ENCODE measurements at regions not wholly inside any gene's neighbourhood (a gene's known extent, or its start where the extent isn't known, plus 50 kb on each side); places are given as distances from the start of the nearest gene placed in this dataset.

- H3K9me3 ChIP-seq (ENCODE audit: control insufficient read depth in 2 of 2, low read length in 2 of 2) = no peaks in the 10 kb centered on the region
- no peak overlapping the region for H3K9ac ChIP-seq (ENCODE audit: low read depth in 1 of 2, low read length in 2 of 2)
- no peaks in the 10 kb centered on the region for H3K27me3 ChIP-seq (ENCODE audit: control insufficient read depth in 2 of 2, insufficient read depth in 2 of 2, low read length in 2 of 2)
- no peaks in the 10 kb centered on the region for H3K36me3 ChIP-seq (ENCODE audit: control insufficient read depth in 2 of 2, insufficient read depth in 2 of 2, low read length in 2 of 2)
- H3K27ac ChIP-seq (ENCODE audit: low read depth in 2 of 2, low read length in 2 of 2) = no peak overlapping the region
- peaks cover 0 to 7% of the 10 kb centered on the region in 2 donors for H3K4me1 ChIP-seq (ENCODE audit: control insufficient read depth in 2 of 2, insufficient read depth in 2 of 2, low read length in 2 of 2)
- no peak overlapping the region for H3K4me3 ChIP-seq (ENCODE audit: low read length in 2 of 2)
These were observed 84.4 kb upstream of the TNS3 start for GRCh38 chr7:47666164-47666862.

- Histone ChIP-seq H3K4me1 (ENCODE audit: control insufficient read depth in 2 of 2, insufficient read depth in 2 of 2, low read length in 2 of 2) (peaks cover 0 to 7% of the 10 kb centered on the region in 2 donors), H3K9ac (ENCODE audit: low read depth in 1 of 2, low read length in 2 of 2) (no peak overlapping the region), H3K27ac (ENCODE audit: low read depth in 2 of 2, low read length in 2 of 2) (no peak overlapping the region), H3K4me3 (ENCODE audit: low read length in 2 of 2) (no peak overlapping the region), H3K36me3 (ENCODE audit: control insufficient read depth in 2 of 2, insufficient read depth in 2 of 2, low read length in 2 of 2) (no peaks in the 10 kb centered on the region), H3K27me3 (ENCODE audit: control insufficient read depth in 2 of 2, insufficient read depth in 2 of 2, low read length in 2 of 2) (no peaks in the 10 kb centered on the region), H3K9me3 (ENCODE audit: control insufficient read depth in 2 of 2, low read length in 2 of 2) (no peaks in the 10 kb centered on the region)
These were observed 82.8 kb upstream of the TNS3 start for GRCh38 chr7:47664650-47665195.

- Histone ChIP-seq H3K36me3 (ENCODE audit: control insufficient read depth in 2 of 2, insufficient read depth in 2 of 2, low read length in 2 of 2) (no peaks in the 10 kb centered on the region), H3K27ac (ENCODE audit: low read depth in 2 of 2, low read length in 2 of 2) (no peak overlapping the region), H3K4me1 (ENCODE audit: control insufficient read depth in 2 of 2, insufficient read depth in 2 of 2, low read length in 2 of 2) (peaks cover 0 to under 1% of the 10 kb centered on the region in 2 donors), H3K9me3 (ENCODE audit: control insufficient read depth in 2 of 2, low read length in 2 of 2) (no peaks in the 10 kb centered on the region), H3K27me3 (ENCODE audit: control insufficient read depth in 2 of 2, insufficient read depth in 2 of 2, low read length in 2 of 2) (no peaks in the 10 kb centered on the region), H3K9ac (ENCODE audit: low read depth in 1 of 2, low read length in 2 of 2) (no peak overlapping the region), H3K4me3 (ENCODE audit: low read length in 2 of 2) (no peak overlapping the region)
These were observed 81.9 kb upstream of the TNS3 start for GRCh38 chr7:47663851-47664250.

- no peaks in the 10 kb centered on the region for H3K27me3 ChIP-seq (ENCODE audit: control insufficient read depth in 2 of 2, insufficient read depth in 2 of 2, low read length in 2 of 2)
- no peak overlapping the region for H3K4me3 ChIP-seq (ENCODE audit: low read length in 2 of 2)
- no peak overlapping the region for H3K27ac ChIP-seq (ENCODE audit: low read depth in 2 of 2, low read length in 2 of 2)
These were observed 81.3 kb upstream of the TNS3 start for GRCh38 chr7:47663213-47663612.

GRCh38 chr7:47661051-47661714 is 79.3 kb upstream of the TNS3 start:
- H3K4me1 ChIP-seq (ENCODE audit: control insufficient read depth in 2 of 2, insufficient read depth in 2 of 2, low read length in 2 of 2) = no peaks in the 10 kb centered on the region
- H3K9ac ChIP-seq (ENCODE audit: low read depth in 1 of 2, low read length in 2 of 2) = no peak overlapping the region
- no peak overlapping the region for H3K4me3 ChIP-seq (ENCODE audit: low read length in 2 of 2)
- no peaks in the 10 kb centered on the region for H3K9me3 ChIP-seq (ENCODE audit: control insufficient read depth in 2 of 2, low read length in 2 of 2)
- H3K36me3 ChIP-seq (ENCODE audit: control insufficient read depth in 2 of 2, insufficient read depth in 2 of 2, low read length in 2 of 2) = no peaks in the 10 kb centered on the region
- H3K27ac ChIP-seq (ENCODE audit: low read depth in 2 of 2, low read length in 2 of 2) = no peak overlapping the region
- H3K27me3 ChIP-seq (ENCODE audit: control insufficient read depth in 2 of 2, insufficient read depth in 2 of 2, low read length in 2 of 2) = no peaks in the 10 kb centered on the region

More at GRCh38 chr7:47663213-47663612, 81.3 kb upstream of the TNS3 start:
- Histone ChIP-seq H3K9ac (ENCODE audit: low read depth in 1 of 2, low read length in 2 of 2) (no peak overlapping the region), H3K36me3 (ENCODE audit: control insufficient read depth in 2 of 2, insufficient read depth in 2 of 2, low read length in 2 of 2) (no peaks in the 10 kb centered on the region), H3K4me1 (ENCODE audit: control insufficient read depth in 2 of 2, insufficient read depth in 2 of 2, low read length in 2 of 2) (no peaks in the 10 kb centered on the region), H3K9me3 (ENCODE audit: control insufficient read depth in 2 of 2, low read length in 2 of 2) (no peaks in the 10 kb centered on the region)

- Histone ChIP-seq H3K4me3 (ENCODE audit: low read length in 2 of 2) (no peak overlapping the region), H3K9me3 (ENCODE audit: control insufficient read depth in 2 of 2, low read length in 2 of 2) (no peaks in the 10 kb centered on the region), H3K36me3 (ENCODE audit: control insufficient read depth in 2 of 2, insufficient read depth in 2 of 2, low read length in 2 of 2) (no peaks in the 10 kb centered on the region), H3K9ac (ENCODE audit: low read depth in 1 of 2, low read length in 2 of 2) (no peak overlapping the region), H3K27ac (ENCODE audit: low read depth in 2 of 2, low read length in 2 of 2) (no peak overlapping the region), H3K27me3 (ENCODE audit: control insufficient read depth in 2 of 2, insufficient read depth in 2 of 2, low read length in 2 of 2) (no peaks in the 10 kb centered on the region), H3K4me1 (ENCODE audit: control insufficient read depth in 2 of 2, insufficient read depth in 2 of 2, low read length in 2 of 2) (no peaks in the 10 kb centered on the region)
These were observed 78.0 kb upstream of the TNS3 start for GRCh38 chr7:47659664-47660462.

GRCh38 chr7:47658886-47659635 is 77.2 kb upstream of the TNS3 start:
- no peaks in the 10 kb centered on the region for H3K36me3 ChIP-seq (ENCODE audit: control insufficient read depth in 2 of 2, insufficient read depth in 2 of 2, low read length in 2 of 2)
- H3K27ac ChIP-seq (ENCODE audit: low read depth in 2 of 2, low read length in 2 of 2) = no peak overlapping the region
- H3K9me3 ChIP-seq (ENCODE audit: control insufficient read depth in 2 of 2, low read length in 2 of 2) = no peaks in the 10 kb centered on the region
- H3K4me3 ChIP-seq (ENCODE audit: low read length in 2 of 2) = no peak overlapping the region
- H3K27me3 ChIP-seq (ENCODE audit: control insufficient read depth in 2 of 2, insufficient read depth in 2 of 2, low read length in 2 of 2) = no peaks in the 10 kb centered on the region
- no peaks in the 10 kb centered on the region for H3K4me1 ChIP-seq (ENCODE audit: control insufficient read depth in 2 of 2, insufficient read depth in 2 of 2, low read length in 2 of 2)
- H3K9ac ChIP-seq (ENCODE audit: low read depth in 1 of 2, low read length in 2 of 2) = no peak overlapping the region

GRCh38 chr7:47657126-47657525 is 75.2 kb upstream of the TNS3 start:
- no peaks in the 10 kb centered on the region for H3K27me3 ChIP-seq (ENCODE audit: control insufficient read depth in 2 of 2, insufficient read depth in 2 of 2, low read length in 2 of 2)
- no peaks in the 10 kb centered on the region for H3K9me3 ChIP-seq (ENCODE audit: control insufficient read depth in 2 of 2, low read length in 2 of 2)
- no peak overlapping the region for H3K27ac ChIP-seq (ENCODE audit: low read depth in 2 of 2, low read length in 2 of 2)
- no peak overlapping the region for H3K4me3 ChIP-seq (ENCODE audit: low read length in 2 of 2)
- H3K4me1 ChIP-seq (ENCODE audit: control insufficient read depth in 2 of 2, insufficient read depth in 2 of 2, low read length in 2 of 2) = no peaks in the 10 kb centered on the region
- H3K36me3 ChIP-seq (ENCODE audit: control insufficient read depth in 2 of 2, insufficient read depth in 2 of 2, low read length in 2 of 2) = no peaks in the 10 kb centered on the region
- H3K9ac ChIP-seq (ENCODE audit: low read depth in 1 of 2, low read length in 2 of 2) = no peak overlapping the region

GRCh38 chr7:47654672-47655298 is 72.9 kb upstream of the TNS3 start:
- H3K27me3 ChIP-seq (ENCODE audit: control insufficient read depth in 2 of 2, insufficient read depth in 2 of 2, low read length in 2 of 2) = no peaks in the 10 kb centered on the region
- no peak overlapping the region for H3K9ac ChIP-seq (ENCODE audit: low read depth in 1 of 2, low read length in 2 of 2)
- no peak overlapping the region for H3K4me3 ChIP-seq (ENCODE audit: low read length in 2 of 2)
- no peak overlapping the region for H3K27ac ChIP-seq (ENCODE audit: low read depth in 2 of 2, low read length in 2 of 2)
- no peaks in the 10 kb centered on the region for H3K36me3 ChIP-seq (ENCODE audit: control insufficient read depth in 2 of 2, insufficient read depth in 2 of 2, low read length in 2 of 2)
- H3K4me1 ChIP-seq (ENCODE audit: control insufficient read depth in 2 of 2, insufficient read depth in 2 of 2, low read length in 2 of 2) = no peaks in the 10 kb centered on the region
- no peaks in the 10 kb centered on the region for H3K9me3 ChIP-seq (ENCODE audit: control insufficient read depth in 2 of 2, low read length in 2 of 2)

Data from mucosa of rectum (tissue), 2 donors.